Stomach smooth muscle (tissue), 2 donors: ENCODE measurements at regions not wholly inside any gene's neighbourhood (a gene's known extent, or its start where the extent isn't known, plus 50 kb on each side); places are given as distances from the start of the nearest gene placed in this dataset.

Experiments used
- H3K27ac ChIP-seq: one replicate; pipeline ENCODE4 v1.7.0; 2013; ENCODE audit warnings: mild to moderate bottlenecking, low read length, inconsistent platforms
- H3K27me3 ChIP-seq, 2 donors: one replicate each; pipeline ENCODE4 v1.7.0; 2013; ENCODE audit warnings: low read length in 2 of 2; ENCODE audit not compliant: insufficient read depth in 2 of 2, control insufficient read depth in 1 of 2
- H3K36me3 ChIP-seq, 2 donors: one replicate each; pipeline ENCODE4 v1.7.0; 2013; ENCODE audit warnings: low read length in 2 of 2; ENCODE audit not compliant: control insufficient read depth in 2 of 2, insufficient read depth in 2 of 2
- H3K4me1 ChIP-seq: one replicate; pipeline ENCODE4 v1.7.0; 2013; ENCODE audit warnings: low read length; ENCODE audit not compliant: control insufficient read depth, insufficient read depth
- H3K4me3 ChIP-seq, 2 donors: one replicate each; pipeline ENCODE4 v1.7.0; 2013; ENCODE audit warnings: low read length in 2 of 2
- H3K9ac ChIP-seq, 2 donors: one replicate each; pipeline ENCODE4 v1.7.0; 2013; ENCODE audit warnings: low read length in 2 of 2, mild to moderate bottlenecking in 1 of 2
- H3K9me3 ChIP-seq, 2 donors: one replicate each; pipeline ENCODE4 v1.7.0; 2013; ENCODE audit warnings: low read length in 2 of 2; ENCODE audit not compliant: control insufficient read depth in 2 of 2
- donor health status: healthy.
- donor health status: Pancreatic carcinoma.

GRCh38 chr2:22634167-22634566 is 750.8 kb upstream of the KLHL29 start:
- Histone ChIP-seq H3K27me3 (no peaks in the 10 kb centered on the region), H3K4me3 (no peak overlapping the region), H3K9ac (no peak overlapping the region), H3K4me1 (no peaks in the 10 kb centered on the region), H3K36me3 (no peaks in the 10 kb centered on the region), H3K9me3 (no peaks in the 10 kb centered on the region), H3K27ac (no peak overlapping the region)

DNA sequence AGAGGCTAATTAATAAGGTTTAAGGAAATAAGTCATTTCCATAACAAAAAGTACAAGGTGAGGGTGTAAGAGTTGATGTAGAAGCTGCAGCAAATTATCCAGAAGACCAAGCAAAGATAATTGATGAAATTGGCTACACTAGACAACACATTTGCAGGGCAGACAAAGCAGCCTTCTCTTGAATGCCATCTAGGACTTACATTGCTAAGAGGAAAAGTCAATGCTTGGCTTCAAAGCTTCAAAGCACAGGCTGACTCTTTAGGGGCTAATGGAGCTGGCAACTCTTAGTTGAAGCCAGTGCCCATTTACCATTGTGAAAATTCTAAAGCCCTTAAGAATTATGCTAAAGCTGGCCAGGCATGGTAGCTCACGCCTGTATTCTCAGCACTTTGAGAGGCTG is 728.6 kb upstream of the KLHL29 start:
- no peaks in the 10 kb centered on the region for H3K36me3 ChIP-seq
- H3K9me3 ChIP-seq: no peaks in the 10 kb centered on the region
- H3K27ac ChIP-seq: no peak overlapping the region
- H3K4me1 ChIP-seq: no peaks in the 10 kb centered on the region
- no peak overlapping the region for H3K4me3 ChIP-seq
- no peaks in the 10 kb centered on the region for H3K27me3 ChIP-seq
- H3K9ac ChIP-seq: no peak overlapping the region

GRCh38 chr2:22673529-22673928 is 711.5 kb upstream of the KLHL29 start:
- Histone ChIP-seq H3K36me3 (no peaks in the 10 kb centered on the region), H3K27ac (no peak overlapping the region), H3K9ac (no peak overlapping the region), H3K27me3 (no peaks in the 10 kb centered on the region), H3K4me1 (no peaks in the 10 kb centered on the region), H3K4me3 (no peak overlapping the region), H3K9me3 (no peaks in the 10 kb centered on the region)

- Histone ChIP-seq H3K27ac (no peak overlapping the region), H3K27me3 (no peaks in the 10 kb centered on the region), H3K4me3 (no peak overlapping the region), H3K9ac (no peak overlapping the region), H3K9me3 (peaks cover 0 to 2% of the 10 kb centered on the region in 2 donors), H3K36me3 (no peaks in the 10 kb centered on the region), H3K4me1 (no peaks in the 10 kb centered on the region)
Observed at GRCh38 chr2:22683914-22684313, 701.1 kb upstream of the KLHL29 start.

- Histone ChIP-seq H3K9me3 (peaks cover 0 to 2% of the 10 kb centered on the region in 2 donors), H3K27me3 (no peaks in the 10 kb centered on the region), H3K4me1 (no peaks in the 10 kb centered on the region), H3K36me3 (no peaks in the 10 kb centered on the region), H3K9ac (no peak overlapping the region), H3K4me3 (no peak overlapping the region), H3K27ac (no peak overlapping the region)
Observed at GRCh38 chr2:22690096-22690495, 694.9 kb upstream of the KLHL29 start.

DNA sequence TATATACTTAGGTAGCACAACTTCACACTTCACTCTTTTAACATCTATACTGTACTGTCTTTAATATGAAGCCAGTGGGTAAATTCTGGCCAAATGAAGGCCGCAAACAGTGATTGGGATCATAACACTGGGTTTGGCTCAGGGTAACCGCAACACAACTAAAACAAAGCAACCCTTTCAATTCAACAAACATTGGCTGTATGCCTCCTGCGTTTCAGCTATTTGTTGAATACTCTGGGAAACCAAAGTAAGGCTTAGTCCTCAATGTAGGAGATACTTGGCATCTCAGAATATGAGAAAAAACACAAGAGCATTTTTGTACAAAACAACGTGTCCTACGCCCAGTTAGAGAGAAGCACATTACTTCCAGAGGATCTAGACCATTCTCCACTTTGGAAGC is 693.3 kb upstream of the KLHL29 start:
- no peak overlapping the region for H3K9ac ChIP-seq
- H3K36me3 ChIP-seq: no peaks in the 10 kb centered on the region
- H3K9me3 ChIP-seq: peaks cover 0 to 2% of the 10 kb centered on the region in 2 donors
- H3K27me3 ChIP-seq: no peaks in the 10 kb centered on the region
- no peak overlapping the region for H3K4me3 ChIP-seq
- H3K27ac ChIP-seq: no peak overlapping the region
- no peaks in the 10 kb centered on the region for H3K4me1 ChIP-seq

GRCh38 chr2:22692746-22693145 is 692.2 kb upstream of the KLHL29 start:
- Histone ChIP-seq H3K4me1 (no peaks in the 10 kb centered on the region), H3K9me3 (no peaks in the 10 kb centered on the region), H3K9ac (no peak overlapping the region), H3K4me3 (no peak overlapping the region), H3K27me3 (no peaks in the 10 kb centered on the region), H3K36me3 (no peaks in the 10 kb centered on the region), H3K27ac (no peak overlapping the region)

DNA sequence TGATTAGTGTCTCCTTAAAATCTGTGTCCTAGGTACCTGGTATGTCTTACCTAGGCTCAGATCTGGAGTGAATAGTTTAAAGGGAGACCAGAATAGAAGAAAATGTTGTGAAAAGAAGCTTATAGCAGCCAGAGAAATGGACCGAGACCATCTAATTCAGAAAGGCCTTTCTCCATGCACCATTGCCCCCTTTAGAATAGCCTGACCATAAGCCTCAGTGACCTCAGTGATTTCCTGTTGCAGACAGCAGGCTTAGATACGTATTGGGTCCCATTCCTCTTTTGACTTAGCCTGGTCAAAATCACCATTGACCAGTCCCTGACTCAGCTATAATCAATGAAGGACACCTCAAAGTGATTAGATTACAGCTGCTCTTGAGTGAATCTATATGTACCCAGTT is 690.7 kb upstream of the KLHL29 start:
- H3K27ac ChIP-seq: no peak overlapping the region
- no peaks in the 10 kb centered on the region for H3K27me3 ChIP-seq
- H3K36me3 ChIP-seq: no peaks in the 10 kb centered on the region
- H3K4me1 ChIP-seq: no peaks in the 10 kb centered on the region
- H3K9me3 ChIP-seq: no peaks in the 10 kb centered on the region
- H3K9ac ChIP-seq: no peak overlapping the region
- H3K4me3 ChIP-seq: no peak overlapping the region

DNA sequence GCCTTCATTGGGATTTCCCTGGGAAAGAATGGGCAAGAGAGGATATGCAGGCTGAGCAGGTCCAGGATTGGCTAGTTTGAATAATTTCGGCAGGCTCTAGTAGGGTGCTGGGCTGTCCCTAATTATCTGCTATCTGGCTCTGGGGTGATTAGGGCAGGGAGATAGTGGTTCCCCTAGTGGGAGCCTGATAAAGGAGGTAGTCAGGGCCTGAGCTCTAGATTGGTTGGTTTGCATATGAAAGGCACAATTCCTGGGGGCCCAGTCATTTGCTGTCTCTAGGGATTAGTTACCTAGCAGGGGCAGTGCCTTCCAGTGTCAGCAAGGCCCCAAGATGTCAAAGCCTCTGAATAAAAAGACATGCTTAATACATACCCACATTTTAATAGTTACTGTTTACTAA is 690.1 kb upstream of the KLHL29 start:
- Histone ChIP-seq H3K36me3 (no peaks in the 10 kb centered on the region), H3K9me3 (no peaks in the 10 kb centered on the region), H3K4me1 (no peaks in the 10 kb centered on the region), H3K4me3 (no peak overlapping the region), H3K27ac (no peak overlapping the region), H3K9ac (no peak overlapping the region), H3K27me3 (no peaks in the 10 kb centered on the region)

DNA sequence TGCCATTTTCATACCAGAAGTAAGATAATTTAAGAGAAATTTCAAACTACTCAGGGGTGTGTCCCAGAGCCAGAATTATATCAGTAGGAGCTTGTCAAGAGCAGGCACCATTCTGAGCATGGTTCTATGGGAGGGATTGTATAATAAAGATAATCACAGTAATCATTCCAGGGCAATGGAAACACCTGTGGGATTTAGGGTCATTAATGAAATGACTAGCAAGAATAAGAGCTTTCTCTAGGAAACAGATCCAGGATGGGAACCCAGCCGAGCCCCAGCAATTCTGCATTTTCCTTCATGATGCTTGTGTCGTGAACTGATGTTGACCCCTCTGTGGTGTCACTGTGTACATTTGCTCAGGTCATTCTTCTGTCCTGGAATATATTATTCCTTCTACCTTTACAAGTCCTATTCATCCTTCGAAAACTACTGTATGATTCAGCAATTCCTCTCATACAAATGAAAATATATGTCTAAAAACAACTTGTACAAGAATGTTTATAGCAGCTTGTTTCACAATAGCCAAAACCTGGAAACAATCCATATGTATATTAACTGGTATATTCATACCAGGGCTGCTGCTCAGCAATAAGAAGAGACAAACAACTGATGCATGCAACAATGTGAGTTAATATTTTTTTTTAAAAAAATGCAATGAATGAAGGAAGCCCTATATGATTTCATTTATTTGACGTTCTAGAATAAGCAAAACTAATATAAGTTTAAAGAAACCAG is 687.8 kb upstream of the KLHL29 start:
- H3K27ac ChIP-seq: no peak overlapping the region
- no peaks in the 10 kb centered on the region for H3K27me3 ChIP-seq
- no peak overlapping the region for H3K4me3 ChIP-seq
- H3K9ac ChIP-seq: no peak overlapping the region
- H3K9me3 ChIP-seq: no peaks in the 10 kb centered on the region
- H3K36me3 ChIP-seq: no peaks in the 10 kb centered on the region
- no peaks in the 10 kb centered on the region for H3K4me1 ChIP-seq

GRCh38 chr2:22701561-22702160 is 683.3 kb upstream of the KLHL29 start:
- H3K27me3 ChIP-seq: no peaks in the 10 kb centered on the region
- H3K36me3 ChIP-seq: no peaks in the 10 kb centered on the region
- H3K4me3 ChIP-seq: no peak overlapping the region
- H3K4me1 ChIP-seq: no peaks in the 10 kb centered on the region
- H3K9ac ChIP-seq: no peak overlapping the region
- H3K9me3 ChIP-seq: no peaks in the 10 kb centered on the region
- H3K27ac ChIP-seq: no peak overlapping the region
